Suppressor macrophage treated with lipopolysaccharide for 4 hours (primary cell): ENCODE measurements at regions not wholly inside any gene's neighbourhood (a gene's known extent, or its start where the extent isn't known, plus 50 kb on each side); places are given as distances from the start of the nearest gene placed in this dataset.

ENCODE experiments used
- DNase-seq: peaks from one replicate; pipeline ENCODE4 v3.0.0-alpha.2; 2020

GRCh38 chr14:101383737-101384338 is 177.5 kb upstream of the DIO3 start:
- DNase-seq = no peak

GRCh38 chr14:101394374-101394773 is 166.9 kb upstream of the DIO3 start:
- no peak for DNase-seq

- no peak for DNase-seq
Measured at GRCh38 chr14:101395779-101396178, 165.5 kb upstream of the DIO3 start.

- DNase-seq = no peak
Measured at GRCh38 chr14:101397206-101397605, 164.1 kb upstream of the DIO3 start.

GRCh38 chr14:101398011-101398410 is 163.3 kb upstream of the DIO3 start:
- DNase-seq = no peak

GRCh38 chr14:101399737-101400517 is 161.4 kb upstream of the DIO3 start:
- DNase-seq = no peak

- no peak for DNase-seq
Measured at GRCh38 chr14:101400830-101401229, 160.5 kb upstream of the DIO3 start.

- no peak for DNase-seq
Measured at GRCh38 chr14:101402936-101403660, 158.2 kb upstream of the DIO3 start.

GRCh38 chr14:101404426-101405170 is 156.7 kb upstream of the DIO3 start:
- no peak for DNase-seq

- DNase-seq = no peak
Measured at GRCh38 chr14:101405171-101405883, 156.0 kb upstream of the DIO3 start.

- DNase-seq = no peak
Measured at GRCh38 chr14:101406921-101407320, 154.4 kb upstream of the DIO3 start.

- DNase-seq = no peak
Measured at GRCh38 chr14:101407328-101407727, 154.0 kb upstream of the DIO3 start.

GRCh38 chr14:101408077-101408831 is 153.0 kb upstream of the DIO3 start:
- DNase-seq = no peak

- no peak for DNase-seq
Measured at GRCh38 chr14:101409006-101409543, 152.2 kb upstream of the DIO3 start.

GRCh38 chr14:101410126-101410525 is 151.2 kb upstream of the DIO3 start:
- DNase-seq = no peak

- DNase-seq = no peak
Measured at GRCh38 chr14:101411151-101411550, 150.1 kb upstream of the DIO3 start.

- DNase-seq = no peak
Measured at GRCh38 chr14:101411779-101412178, 149.5 kb upstream of the DIO3 start.

GRCh38 chr14:101412739-101413138 is 148.6 kb upstream of the DIO3 start:
- no peak for DNase-seq

GRCh38 chr14:101417434-101417833 is 143.9 kb upstream of the DIO3 start:
- no peak for DNase-seq

- DNase-seq = no peak
Measured at GRCh38 chr14:101418601-101419000, 142.7 kb upstream of the DIO3 start.

- DNase-seq = no peak
Measured at GRCh38 chr14:101426466-101426865, 134.8 kb upstream of the DIO3 start.

GRCh38 chr14:101428409-101428808 is 132.9 kb upstream of the DIO3 start:
- no peak for DNase-seq
